Adrenal gland (tissue), 9 donors: ENCODE measurements at regions not wholly inside any gene's neighbourhood (a gene's known extent, or its start where the extent isn't known, plus 50 kb on each side); places are given as distances from the start of the nearest gene placed in this dataset.

Source experiments
- DNase-seq, 7 donors: peaks; one replicate each; pipeline ENCODE4 v3.0.0-alpha.2; 2019 to 2020
- H3K27ac ChIP-seq, 5 donors: fragments of 200-600 bp; sonication (generic) in 4 of 5; 1 replicate in 3 of 5; 2 replicates in 2 of 5; pipeline versions ENCODE4 v1.5.1 to v1.8.0; 2016 to 2020; ENCODE audit warnings: mild to moderate bottlenecking in 1 of 5
- H3K27me3 ChIP-seq: fragments of 200-600 bp; 2 replicates; pipeline ENCODE4 v1.8.0; 2021
- H3K36me3 ChIP-seq, 2 donors: fragments of 200-600 bp; replicated peaks in 1 of 2; 1 replicate in 1 of 2; 2 replicates in 1 of 2; pipeline versions ENCODE4 v1.5.1 to v1.8.0; 2018 to 2022
- H3K4me1 ChIP-seq, 2 donors: fragments of 200-600 bp; replicated peaks in 1 of 2; 1 replicate in 1 of 2; 2 replicates in 1 of 2; pipeline versions ENCODE4 v1.5.1 to v1.8.0; 2018 to 2021
- H3K4me3 ChIP-seq, 4 donors: fragments of 200-600 bp; sonication (generic) in 3 of 4; one replicate each; pipeline ENCODE4 v1.5.1; 2016 to 2018
- H3K9me3 ChIP-seq, 3 donors: fragments of 200-600 bp; sonication (generic) in 1 of 3; replicated peaks in 1 of 3; 1 replicate in 2 of 3; 2 replicates in 1 of 3; pipeline versions ENCODE4 v1.5.1 to v1.8.0; 2016 to 2021
- POLR2A ChIP-seq, 2 donors: fragments of 450-650 bp; IDR thresholded peaks; one replicate each; pipeline ENCODE4 v1.6.1; 2017; ENCODE audit warnings: antibody characterized with exemption in 2 of 2, mild to moderate bottlenecking in 2 of 2, moderate library complexity in 1 of 2
- WGBS, 4 donors: extraction: QIAGEN DNeasy Blood & Tissue Kit in 2 of 4; methylation state at CpG; one replicate each; pipeline versions ENCODE4 v1.1.5 to v1.1.7; 2013 to 2017; 5-methylcytosine and 5-hydroxymethylcytosine counted together
- intact Hi-C, 2 donors: fragments of 100-400 bp; cut with DNase I; formaldehyde crosslinking; loops; one replicate each; pipeline versions ENCODE4 v1.14.1 to v1.15.0; 2022 to 2023
- TF ChIP-seq, protein P1 (sequence below), 6 experiments: fragments of 450-650 bp in 4 of 6; fragments of 200-600 bp in 2 of 6; sonication (generic) in 1 of 6; IDR thresholded peaks; 1 replicate in 5 of 6; 2 replicates in 1 of 6; pipeline versions ENCODE4 v1.5.1 to v1.8.0; 2016 to 2021; ENCODE audit warnings: antibody characterized with exemption in 6 of 6, mild to moderate bottlenecking in 2 of 6, moderate library complexity in 1 of 6
- donor health status: healthy with polysubstance abuse.
- donor health status: Bipolar disorder and iron deficiency.
- donor health status: DM: yes; HTN: yes; CAD: no.
- donor health status: DM: no; HTN: no; CAD: no.
- donor health status: DM: no; HTN: no; CAD: no.

DNA sequence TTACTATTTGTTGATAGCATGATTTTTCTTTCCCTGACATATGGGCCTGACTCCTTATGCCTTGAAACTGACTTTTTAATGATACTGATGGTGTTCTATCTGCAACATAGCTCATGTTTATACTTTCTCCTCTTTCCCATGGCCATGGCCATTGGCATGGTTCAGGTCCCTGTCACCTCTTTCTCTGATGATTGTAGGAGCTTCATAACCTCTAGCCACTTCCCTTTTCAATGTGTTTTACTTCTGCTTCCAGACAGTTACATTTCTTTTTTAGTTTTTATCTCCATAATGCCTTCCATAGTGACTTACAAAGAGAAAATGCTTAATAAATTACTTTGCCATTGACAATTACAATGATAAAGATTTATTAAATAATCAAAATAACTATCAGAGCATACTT, 177.9 kb upstream of the SETBP1 start:
- Histone ChIP-seq H3K36me3 (no peaks in the 10 kb centered on the region), H3K27ac (no peak overlapping the region), H3K9me3 (no peaks in the 10 kb centered on the region), H3K4me3 (no peak overlapping the region), H3K27me3 (no peaks in the 10 kb centered on the region), H3K4me1 (no peaks in the 10 kb centered on the region)
- DNase-seq, result no peak
- intact Hi-C loops, result no loop called here
- no peak for TF ChIP-seq POLR2A (IDR thresholded peaks at IDR 0.05)
- TF ChIP-seq, protein P1, sequence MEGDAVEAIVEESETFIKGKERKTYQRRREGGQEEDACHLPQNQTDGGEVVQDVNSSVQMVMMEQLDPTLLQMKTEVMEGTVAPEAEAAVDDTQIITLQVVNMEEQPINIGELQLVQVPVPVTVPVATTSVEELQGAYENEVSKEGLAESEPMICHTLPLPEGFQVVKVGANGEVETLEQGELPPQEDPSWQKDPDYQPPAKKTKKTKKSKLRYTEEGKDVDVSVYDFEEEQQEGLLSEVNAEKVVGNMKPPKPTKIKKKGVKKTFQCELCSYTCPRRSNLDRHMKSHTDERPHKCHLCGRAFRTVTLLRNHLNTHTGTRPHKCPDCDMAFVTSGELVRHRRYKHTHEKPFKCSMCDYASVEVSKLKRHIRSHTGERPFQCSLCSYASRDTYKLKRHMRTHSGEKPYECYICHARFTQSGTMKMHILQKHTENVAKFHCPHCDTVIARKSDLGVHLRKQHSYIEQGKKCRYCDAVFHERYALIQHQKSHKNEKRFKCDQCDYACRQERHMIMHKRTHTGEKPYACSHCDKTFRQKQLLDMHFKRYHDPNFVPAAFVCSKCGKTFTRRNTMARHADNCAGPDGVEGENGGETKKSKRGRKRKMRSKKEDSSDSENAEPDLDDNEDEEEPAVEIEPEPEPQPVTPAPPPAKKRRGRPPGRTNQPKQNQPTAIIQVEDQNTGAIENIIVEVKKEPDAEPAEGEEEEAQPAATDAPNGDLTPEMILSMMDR (IDR thresholded peaks at IDR 0.05), result no peak

DNA sequence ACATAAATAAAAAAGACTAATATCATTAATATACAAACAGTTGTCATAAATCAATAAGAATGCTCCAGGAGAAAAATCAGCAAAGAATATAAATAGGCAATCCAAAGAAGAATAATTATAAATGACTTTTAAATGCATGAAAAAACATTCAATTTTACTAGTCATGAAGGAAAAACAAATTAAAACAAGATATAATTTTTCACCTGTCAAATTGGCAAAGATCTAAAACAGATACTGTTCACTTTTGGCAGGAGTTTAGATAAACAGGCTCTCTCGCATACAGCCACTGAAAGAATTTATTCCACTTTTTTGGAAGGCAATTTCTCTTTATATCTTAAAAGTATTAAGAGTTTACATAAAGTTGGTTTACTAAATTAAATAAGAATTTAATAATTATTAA, 176.8 kb upstream of the SETBP1 start:
- no peak overlapping the region for H3K4me3 ChIP-seq
- TF ChIP-seq, protein P1 (IDR thresholded peaks at IDR 0.05), result no peak
- no peak for TF ChIP-seq POLR2A (IDR thresholded peaks at IDR 0.05)
- H3K27ac ChIP-seq, result no peak overlapping the region
- no peaks in the 10 kb centered on the region for H3K9me3 ChIP-seq
- no peaks in the 10 kb centered on the region for H3K4me1 ChIP-seq
- WGBS, 4 donors, result 52 to 70% (median 60%) methylated on average over 1 of the region's 1 CpG
- H3K36me3 ChIP-seq, result no peaks in the 10 kb centered on the region
- intact Hi-C loops, result no loop called here
- H3K27me3 ChIP-seq, result no peaks in the 10 kb centered on the region
- no peak for DNase-seq

- Histone ChIP-seq H3K4me1 (no peaks in the 10 kb centered on the region), H3K4me3 (no peak overlapping the region), H3K27ac (peak overlapping the region in 1 of 5 donors; percentile 66), H3K36me3 (no peaks in the 10 kb centered on the region), H3K9me3 (no peaks in the 10 kb centered on the region), H3K27me3 (no peaks in the 10 kb centered on the region)
- intact Hi-C loops, result no loop called here
- TF ChIP-seq, protein P1 (IDR thresholded peaks at IDR 0.05), result no peak
- TF ChIP-seq POLR2A (IDR thresholded peaks at IDR 0.05), result no peak
- WGBS, 4 donors, result 43 to 51% (median 47%) methylated on average over 6 of the region's 6 CpGs
- peak; percentile 21 to 55 (median 33) for DNase-seq
Measured at GRCh38 chr18:44507729-44508325, 172.9 kb upstream of the SETBP1 start.

DNA sequence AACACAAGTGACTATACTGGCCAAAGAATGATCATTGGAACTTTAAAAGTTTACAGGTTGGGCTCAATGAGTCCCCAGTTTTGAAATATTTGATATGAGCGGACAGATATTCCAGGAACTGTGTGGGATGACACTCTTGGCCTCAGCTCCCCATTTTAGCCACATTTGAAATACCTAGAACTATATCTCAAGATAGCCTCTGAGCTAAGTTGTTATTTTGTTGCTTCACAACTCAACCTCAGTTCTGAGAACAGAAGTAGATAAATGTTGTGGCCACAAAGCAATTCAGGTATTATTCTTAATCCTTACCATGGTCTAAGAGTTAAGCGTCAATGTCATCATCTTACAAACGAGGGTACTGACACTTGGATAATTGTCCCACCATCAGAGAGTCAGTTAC, 172.2 kb upstream of the SETBP1 start:
- Histone ChIP-seq H3K4me1 (no peaks in the 10 kb centered on the region), H3K9me3 (no peaks in the 10 kb centered on the region), H3K36me3 (no peaks in the 10 kb centered on the region), H3K27me3 (no peaks in the 10 kb centered on the region), H3K27ac (peak overlapping the region in 1 of 5 donors; percentile 66), H3K4me3 (no peak overlapping the region)
- 54 to 73% (median 63%) methylated on average over 3 of the region's 3 CpGs for WGBS, 4 donors
- intact Hi-C loops, result no loop called here
- TF ChIP-seq POLR2A (IDR thresholded peaks at IDR 0.05), result no peak
- TF ChIP-seq, protein P1 (IDR thresholded peaks at IDR 0.05), result no peak
- no peak for DNase-seq
